ENCODE measurements at regions not wholly inside any gene's neighbourhood (a gene's known extent, or its start where the extent isn't known, plus 50 kb on each side); places are given as distances from the start of the nearest gene placed in this dataset.

GRCh38 chr2:221761260-221761659 is 189.2 kb upstream of the EPHA4 start:
- no peak for DNase-seq
- H3K4me1 Mint-ChIP-seq (ENCODE audit: low read depth, unreplicated experiment) = no peaks in the 10 kb centered on the region
- intact Hi-C loops (cut with micrococcal nuclease; ENCODE audit: unreplicated experiment) = no loop called here
- TF ChIP-seq, protein P1, sequence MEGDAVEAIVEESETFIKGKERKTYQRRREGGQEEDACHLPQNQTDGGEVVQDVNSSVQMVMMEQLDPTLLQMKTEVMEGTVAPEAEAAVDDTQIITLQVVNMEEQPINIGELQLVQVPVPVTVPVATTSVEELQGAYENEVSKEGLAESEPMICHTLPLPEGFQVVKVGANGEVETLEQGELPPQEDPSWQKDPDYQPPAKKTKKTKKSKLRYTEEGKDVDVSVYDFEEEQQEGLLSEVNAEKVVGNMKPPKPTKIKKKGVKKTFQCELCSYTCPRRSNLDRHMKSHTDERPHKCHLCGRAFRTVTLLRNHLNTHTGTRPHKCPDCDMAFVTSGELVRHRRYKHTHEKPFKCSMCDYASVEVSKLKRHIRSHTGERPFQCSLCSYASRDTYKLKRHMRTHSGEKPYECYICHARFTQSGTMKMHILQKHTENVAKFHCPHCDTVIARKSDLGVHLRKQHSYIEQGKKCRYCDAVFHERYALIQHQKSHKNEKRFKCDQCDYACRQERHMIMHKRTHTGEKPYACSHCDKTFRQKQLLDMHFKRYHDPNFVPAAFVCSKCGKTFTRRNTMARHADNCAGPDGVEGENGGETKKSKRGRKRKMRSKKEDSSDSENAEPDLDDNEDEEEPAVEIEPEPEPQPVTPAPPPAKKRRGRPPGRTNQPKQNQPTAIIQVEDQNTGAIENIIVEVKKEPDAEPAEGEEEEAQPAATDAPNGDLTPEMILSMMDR (IDR thresholded peaks at IDR 0.05; ENCODE audit: unreplicated experiment) = no peak
- no TSS peak for BruUV-seq (replicated peaks)
- H3K9me3 Mint-ChIP-seq (ENCODE audit: low read depth, unreplicated experiment) = no peaks in the 10 kb centered on the region
- no peak overlapping the region for H3K4me3 Mint-ChIP-seq (ENCODE audit: low read depth, unreplicated experiment)
- no peaks in the 10 kb centered on the region for H3K27me3 Mint-ChIP-seq (ENCODE audit: unreplicated experiment)
- H3K27ac Mint-ChIP-seq (ENCODE audit: unreplicated experiment) = no peak overlapping the region
- CTCF ChIA-PET = no interaction called here
- no peaks in the 10 kb centered on the region for H3K36me3 Mint-ChIP-seq (ENCODE audit: insufficient read depth, unreplicated experiment)

DNA sequence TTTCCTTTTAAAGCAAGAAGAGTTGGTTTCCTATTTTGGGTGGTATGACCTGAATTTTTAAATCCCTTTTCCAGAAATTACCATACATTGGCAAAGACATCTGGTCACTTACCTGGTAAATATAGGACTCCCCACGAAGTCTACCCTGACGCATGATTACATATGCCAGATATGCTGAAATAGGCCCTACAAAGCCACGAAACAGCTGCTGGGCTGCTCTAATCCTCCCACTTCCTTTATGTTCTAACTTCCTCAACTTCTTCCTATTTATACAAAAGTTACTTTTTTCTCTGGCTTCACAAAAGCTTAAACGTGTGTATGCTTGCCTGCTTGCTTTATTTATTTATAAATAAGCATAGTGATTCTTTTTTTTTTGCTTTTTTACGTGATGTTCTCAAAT is 186.0 kb upstream of the EPHA4 start:
- Mint-ChIP-seq H3K36me3 (ENCODE audit: insufficient read depth, unreplicated experiment) (no peaks in the 10 kb centered on the region), H3K27ac (ENCODE audit: unreplicated experiment) (no peak overlapping the region)

DNA sequence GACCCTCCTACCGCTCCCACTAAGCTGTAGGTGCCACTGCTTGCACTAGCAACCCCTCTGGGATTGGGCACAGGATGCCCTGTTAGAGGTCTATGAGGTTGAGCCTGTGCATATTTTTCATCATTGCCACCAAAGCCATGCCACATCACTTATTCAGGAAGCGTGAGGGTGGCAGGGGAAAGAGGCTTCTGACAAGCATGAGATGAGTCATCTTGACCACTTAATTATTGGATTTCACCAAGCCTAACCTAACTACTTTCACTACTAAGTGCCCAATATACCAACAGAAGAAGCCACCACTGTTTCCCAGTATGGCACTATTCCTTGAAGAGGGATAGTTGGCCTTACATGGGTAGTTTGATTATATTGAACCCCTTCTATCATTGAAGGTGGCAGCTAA is 181.3 kb upstream of the EPHA4 start:
- CTCF ChIA-PET = no interaction called here
- H3K9me3 Mint-ChIP-seq (ENCODE audit: low read depth, unreplicated experiment) = no peaks in the 10 kb centered on the region
- H3K4me3 Mint-ChIP-seq (ENCODE audit: low read depth, unreplicated experiment) = no peak overlapping the region
- no peaks in the 10 kb centered on the region for H3K4me1 Mint-ChIP-seq (ENCODE audit: low read depth, unreplicated experiment)
- no peak overlapping the region for H3K27ac Mint-ChIP-seq (ENCODE audit: unreplicated experiment)
- H3K27me3 Mint-ChIP-seq (ENCODE audit: unreplicated experiment) = no peaks in the 10 kb centered on the region
- DNase-seq = no peak
- TF ChIP-seq, protein P1 (IDR thresholded peaks at IDR 0.05; ENCODE audit: unreplicated experiment) = no peak
- intact Hi-C loops (cut with micrococcal nuclease; ENCODE audit: unreplicated experiment) = no loop called here
- H3K36me3 Mint-ChIP-seq (ENCODE audit: insufficient read depth, unreplicated experiment) = no peaks in the 10 kb centered on the region
- no TSS peak for BruUV-seq (replicated peaks)

More for the DNA sequence above, 186.0 kb upstream of the EPHA4 start:
- no peak for DNase-seq
- intact Hi-C loops (cut with micrococcal nuclease; ENCODE audit: unreplicated experiment) = no loop called here
- Mint-ChIP-seq H3K4me3 (ENCODE audit: low read depth, unreplicated experiment) (no peak overlapping the region), H3K27me3 (ENCODE audit: unreplicated experiment) (no peaks in the 10 kb centered on the region), H3K9me3 (ENCODE audit: low read depth, unreplicated experiment) (no peaks in the 10 kb centered on the region), H3K4me1 (ENCODE audit: low read depth, unreplicated experiment) (no peaks in the 10 kb centered on the region)
- no TSS peak for BruUV-seq (replicated peaks)
- CTCF ChIA-PET = no interaction called here
- TF ChIP-seq, protein P1 (IDR thresholded peaks at IDR 0.05; ENCODE audit: unreplicated experiment) = no peak

DNA sequence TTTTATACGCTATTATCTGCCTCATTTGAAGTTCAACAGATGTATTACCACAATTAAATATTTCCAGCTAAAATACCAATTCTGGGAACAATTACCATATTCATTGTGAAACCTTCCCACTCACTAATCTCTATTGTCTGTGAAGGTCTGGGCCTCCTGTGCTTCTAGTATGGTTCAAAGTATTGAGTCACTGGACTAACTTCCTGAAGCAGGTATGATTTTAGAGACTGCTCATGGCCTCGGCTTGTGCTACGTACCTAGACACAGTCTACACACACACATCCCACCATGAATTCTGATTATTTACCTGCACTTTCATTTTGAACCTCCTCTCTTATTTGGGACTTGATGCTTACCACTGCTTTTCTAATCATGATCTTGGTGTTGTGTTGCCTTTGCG is 180.7 kb upstream of the EPHA4 start:
- CTCF ChIA-PET = no interaction called here
- TF ChIP-seq, protein P1 (IDR thresholded peaks at IDR 0.05; ENCODE audit: unreplicated experiment) = no peak
- no peaks in the 10 kb centered on the region for H3K27me3 Mint-ChIP-seq (ENCODE audit: unreplicated experiment)
- BruUV-seq (replicated peaks) = no TSS peak
- H3K4me1 Mint-ChIP-seq (ENCODE audit: low read depth, unreplicated experiment) = no peaks in the 10 kb centered on the region
- intact Hi-C loops (cut with micrococcal nuclease; ENCODE audit: unreplicated experiment) = no loop called here
- no peaks in the 10 kb centered on the region for H3K9me3 Mint-ChIP-seq (ENCODE audit: low read depth, unreplicated experiment)
- no peak overlapping the region for H3K27ac Mint-ChIP-seq (ENCODE audit: unreplicated experiment)
- no peaks in the 10 kb centered on the region for H3K36me3 Mint-ChIP-seq (ENCODE audit: insufficient read depth, unreplicated experiment)
- no peak for DNase-seq
- H3K4me3 Mint-ChIP-seq (ENCODE audit: low read depth, unreplicated experiment) = no peak overlapping the region

DNA sequence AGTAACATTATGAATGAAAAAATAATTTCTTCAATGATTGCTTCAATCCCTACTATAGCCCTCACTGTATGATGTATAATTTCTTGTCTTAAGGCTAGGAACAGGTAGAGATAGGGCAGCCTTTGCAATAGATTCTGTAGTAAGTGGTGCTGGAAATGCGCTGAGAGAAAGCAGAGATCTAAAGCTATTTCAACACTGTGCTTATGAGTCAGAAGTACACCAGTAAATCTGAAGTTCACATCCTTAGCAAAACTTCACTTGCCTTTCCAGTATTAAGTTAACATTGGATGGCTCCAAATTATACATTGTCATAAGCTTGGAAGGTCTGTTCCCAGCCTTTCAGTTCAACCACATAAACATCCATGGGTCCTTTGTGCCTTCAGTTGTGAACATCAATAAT is 178.2 kb upstream of the EPHA4 start:
- CTCF ChIA-PET = no interaction called here
- intact Hi-C loops (cut with micrococcal nuclease; ENCODE audit: unreplicated experiment) = no loop called here
- Mint-ChIP-seq H3K4me3 (ENCODE audit: low read depth, unreplicated experiment) (no peak overlapping the region), H3K27ac (ENCODE audit: unreplicated experiment) (no peak overlapping the region), H3K9me3 (ENCODE audit: low read depth, unreplicated experiment) (peaks cover 2% of the 10 kb centered on the region), H3K4me1 (ENCODE audit: low read depth, unreplicated experiment) (no peaks in the 10 kb centered on the region), H3K27me3 (ENCODE audit: unreplicated experiment) (no peaks in the 10 kb centered on the region), H3K36me3 (ENCODE audit: insufficient read depth, unreplicated experiment) (no peaks in the 10 kb centered on the region)
- TF ChIP-seq, protein P1 (IDR thresholded peaks at IDR 0.05; ENCODE audit: unreplicated experiment) = no peak
- DNase-seq = no peak
- BruUV-seq (replicated peaks) = no TSS peak

All from Calu3 (cell line).